ENCODE measurements at regions not wholly inside any gene's neighbourhood (a gene's known extent, or its start where the extent isn't known, plus 50 kb on each side); places are given as distances from the start of the nearest gene placed in this dataset.

- ATAC-seq (no peak), DNase-seq (no peak)
- no peaks in the 10 kb centered on the region for H3K36me3 ChIP-seq (replicated peaks in 1 of 2; ENCODE audit: insufficient read depth in 1 of 2, low read depth in 2 of 2)
- TF ChIP-seq CTCF (IDR thresholded peaks at IDR 0.05) = no peak
- no peak for TF ChIP-seq POLR2A (IDR thresholded peaks at IDR 0.05)
- intact Hi-C loops (cut with DNase I) = no loop called here
- no peaks in the 10 kb centered on the region for H3K4me1 ChIP-seq
- H3K27ac ChIP-seq = no peak overlapping the region
- 100% methylated on average over 1 of the region's 1 CpG; no CpG with 5 or more reads in 1 of the 2 donors for WGBS, 2 donors
- no peak overlapping the region for H3K4me3 ChIP-seq
- no peaks in the 10 kb centered on the region for H3K9me3 ChIP-seq
- no peaks in the 10 kb centered on the region for H3K27me3 ChIP-seq
These were observed 290.7 kb upstream of the PPP1R2C start for GRCh38 chrX:43068639-43069038.

- Histone ChIP-seq H3K4me1 (no peaks in the 10 kb centered on the region), H3K9me3 (no peaks in the 10 kb centered on the region), H3K27ac (no peak overlapping the region), H3K36me3 (replicated peaks in 1 of 2; ENCODE audit: insufficient read depth in 1 of 2, low read depth in 2 of 2) (no peaks in the 10 kb centered on the region), H3K4me3 (no peak overlapping the region), H3K27me3 (no peaks in the 10 kb centered on the region)
- WGBS, 2 donors = 20 to 59% methylated on average over 1 of the region's 1 CpG
- TF ChIP-seq CTCF (IDR thresholded peaks at IDR 0.05) (no peak), POLR2A (IDR thresholded peaks at IDR 0.05) (no peak)
- DNase-seq = no peak
- no peak for ATAC-seq
- intact Hi-C loops (cut with DNase I) = no loop called here
These were observed 305.1 kb upstream of the PPP1R2C start for GRCh38 chrX:43083016-43083415.

GRCh38 chrX:43087830-43088229 is 309.9 kb upstream of the PPP1R2C start:
- intact Hi-C loops (cut with DNase I) = no loop called here
- DNase-seq = no peak
- H3K27ac ChIP-seq = no peak overlapping the region
- H3K4me3 ChIP-seq = no peak overlapping the region
- no peaks in the 10 kb centered on the region for H3K4me1 ChIP-seq
- H3K27me3 ChIP-seq = no peaks in the 10 kb centered on the region
- H3K36me3 ChIP-seq (replicated peaks in 1 of 2; ENCODE audit: insufficient read depth in 1 of 2, low read depth in 2 of 2) = no peaks in the 10 kb centered on the region
- TF ChIP-seq POLR2A (IDR thresholded peaks at IDR 0.05) (no peak), CTCF (IDR thresholded peaks at IDR 0.05) (no peak)
- H3K9me3 ChIP-seq = no peaks in the 10 kb centered on the region
- no peak for ATAC-seq

- intact Hi-C loops (cut with DNase I) = no loop called here
- ATAC-seq (no peak), DNase-seq (no peak)
- no peak overlapping the region for H3K4me3 ChIP-seq
- no peaks in the 10 kb centered on the region for H3K9me3 ChIP-seq
- no peak for TF ChIP-seq POLR2A (IDR thresholded peaks at IDR 0.05)
- TF ChIP-seq CTCF (IDR thresholded peaks at IDR 0.05) = no peak
- H3K4me1 ChIP-seq = no peaks in the 10 kb centered on the region
- no peaks in the 10 kb centered on the region for H3K27me3 ChIP-seq
- H3K36me3 ChIP-seq (replicated peaks in 1 of 2; ENCODE audit: insufficient read depth in 1 of 2, low read depth in 2 of 2) = no peaks in the 10 kb centered on the region
- H3K27ac ChIP-seq = no peak overlapping the region
- 39 to 63% methylated on average over 2 of the region's 2 CpGs for WGBS, 2 donors
These were observed 318.9 kb upstream of the PPP1R2C start for GRCh38 chrX:43096830-43097229.

- no peaks in the 10 kb centered on the region for H3K27me3 ChIP-seq
- intact Hi-C loops (cut with DNase I) = no loop called here
- H3K9me3 ChIP-seq = no peaks in the 10 kb centered on the region
- TF ChIP-seq CTCF (IDR thresholded peaks at IDR 0.05) (no peak), POLR2A (IDR thresholded peaks at IDR 0.05) (no peak)
- no peaks in the 10 kb centered on the region for H3K36me3 ChIP-seq (replicated peaks in 1 of 2; ENCODE audit: insufficient read depth in 1 of 2, low read depth in 2 of 2)
- DNase-seq (no peak), ATAC-seq (no peak)
- H3K4me1 ChIP-seq = no peaks in the 10 kb centered on the region
- WGBS, 2 donors = 82 to 93% methylated on average over 5 of the region's 5 CpGs
- H3K4me3 ChIP-seq = no peak overlapping the region
- H3K27ac ChIP-seq = no peak overlapping the region
These were observed 328.0 kb upstream of the PPP1R2C start for GRCh38 chrX:43106009-43106408.
